AG04449 (cell line): ENCODE measurements at regions not wholly inside any gene's neighbourhood (a gene's known extent, or its start where the extent isn't known, plus 50 kb on each side); places are given as distances from the start of the nearest gene placed in this dataset.
A peak's percentile ranks its signal among the peaks of the same experiment; 100 is the strongest.

ENCODE experiments used
- CTCF ChIA-PET: fragments of 350-600 bp; formaldehyde crosslinking; extraction: SDS; loops from one replicate; lab custom pipeline; 2021; ENCODE audit warnings: antibody characterized with exemption; lab: Yijun Ruan, JAX
- POLR2A ChIA-PET: fragments of 400-600, 350-600 bp; formaldehyde crosslinking; extraction: SDS; loops from one replicate; lab custom pipeline; 2020; ENCODE audit warnings: antibody characterized with exemption, inconsistent platforms; lab: Yijun Ruan, JAX
- DNase-seq: peaks from one replicate; pipeline ENCODE4 v3.0.0-alpha.2; 2010; ENCODE audit warnings: low read depth, low spot score
- H3K4me3 ChIP-seq: 2 replicates; pipeline ENCODE4 v1.5.1; 2011; ENCODE audit warnings: low read depth, mild to moderate bottlenecking, control low read depth, low read length
- CTCF ChIP-seq: IDR thresholded peaks from one replicate; pipeline ENCODE4 v1.5.1; 2011; ENCODE audit warnings: mild to moderate bottlenecking, moderate library complexity, low read length, control low read depth, inconsistent platforms; ENCODE audit not compliant: insufficient read depth; ENCODE audit errors: missing control alignments

- H3K4me3 ChIP-seq = no peak overlapping the region
- CTCF ChIA-PET = no interaction called here
Measured at GRCh38 chr6:56771929-56772607, 129.4 kb upstream of the DST start.

DNA sequence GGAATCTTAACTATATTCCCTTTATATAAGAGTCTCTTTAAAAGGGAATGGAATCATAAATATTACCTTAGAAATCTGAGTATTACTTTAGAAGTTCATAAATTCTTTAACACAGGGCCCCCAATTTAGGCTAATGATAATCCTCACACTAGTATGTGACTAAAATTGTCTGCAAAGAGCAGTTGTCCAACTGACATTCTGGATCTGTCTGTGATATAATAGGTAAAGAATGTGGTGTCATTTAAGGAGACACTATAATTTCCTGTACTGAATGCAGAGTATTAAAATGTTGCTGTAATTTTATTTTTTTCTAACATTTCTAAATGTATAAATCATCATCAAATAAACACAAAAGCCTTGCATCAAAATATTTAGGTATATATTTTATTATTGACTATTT lies 128.5 kb upstream of the DST start:
- no peak overlapping the region for H3K4me3 ChIP-seq
- ChIA-PET POLR2A (no interaction called here), CTCF (interaction anchor here (1.5 kb wide), 1 partner anchor 14 kb away, joined by 3 read pairs; no protein-coding TSS in a partner anchor)
- TF ChIP-seq CTCF = no peak
- no peak for DNase-seq

More at GRCh38 chr6:56771929-56772607, 129.4 kb upstream of the DST start:
- POLR2A ChIA-PET = interaction anchor here (0.7 kb wide), 1 partner anchor 9 kb away, joined by 3 read pairs; no protein-coding TSS in a partner anchor
- TF ChIP-seq CTCF = no peak
- DNase-seq = no peak

DNA sequence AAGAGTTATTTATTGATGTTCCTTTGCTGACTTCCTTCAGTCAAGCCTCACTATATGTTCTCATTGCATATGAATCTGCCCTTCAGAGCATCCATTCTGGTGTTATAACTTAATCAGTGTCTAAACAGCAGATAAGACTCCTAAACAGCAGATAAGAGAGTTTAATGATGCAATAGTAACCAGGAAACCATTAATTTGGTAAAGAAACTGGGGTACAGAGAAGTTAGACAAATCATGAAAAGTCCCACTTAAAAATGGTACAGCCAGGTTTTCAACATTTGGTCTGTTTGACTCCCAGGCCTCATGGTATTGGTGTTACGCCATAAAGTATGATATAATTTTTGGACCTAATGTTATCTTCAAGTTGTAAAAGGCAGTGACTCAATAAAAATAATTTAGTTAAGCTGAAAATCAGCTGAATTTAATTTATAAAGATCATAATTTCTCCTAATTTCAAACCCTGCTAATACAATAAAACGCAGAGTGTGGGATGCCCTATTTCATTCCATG lies 127.4 kb upstream of the DST start:
- CTCF ChIA-PET = interaction anchor here (0.8 to 1.5 kb wide), 2 partner anchors 13 to 33 kb away, joined by 3 read pairs; no protein-coding TSS in a partner anchor
- no peak for DNase-seq
- no peak overlapping the region for H3K4me3 ChIP-seq
- POLR2A ChIA-PET = no interaction called here
- no peak for TF ChIP-seq CTCF

DNA sequence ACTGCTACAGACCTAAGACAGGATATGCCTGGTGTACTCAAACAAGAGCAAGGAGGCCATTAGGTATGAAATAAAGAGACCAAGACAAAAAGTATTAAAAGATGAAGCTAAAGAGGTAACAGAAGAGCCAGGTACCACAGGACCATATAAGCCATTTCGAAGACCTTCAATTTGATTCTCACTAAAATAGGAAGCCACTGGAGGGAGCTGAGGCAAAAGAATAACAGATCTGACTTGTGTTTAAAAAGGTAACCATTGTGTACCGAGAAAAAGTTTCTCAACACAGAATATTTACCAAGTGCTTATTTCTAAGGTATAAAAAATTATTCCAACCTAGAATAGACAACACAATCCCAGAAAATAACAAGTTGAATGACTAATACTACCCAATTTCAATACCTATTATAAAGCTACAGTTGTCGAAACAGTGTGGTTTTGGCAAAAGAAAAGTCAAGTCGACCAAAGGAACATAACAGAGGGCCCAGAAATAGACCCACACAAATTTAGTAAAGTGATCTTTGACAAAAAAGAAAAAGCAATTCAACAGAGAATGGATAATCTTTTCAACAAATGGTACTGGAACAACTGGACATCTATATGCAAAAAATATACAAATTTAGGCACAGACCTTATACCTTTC lies 125.3 kb upstream of the DST start:
- ChIA-PET CTCF (interaction anchor here (4.0 kb wide), 1 partner anchor 11 kb away, joined by 18 read pairs; no protein-coding TSS in a partner anchor), POLR2A (no interaction called here)
- no peak for TF ChIP-seq CTCF
- no peak overlapping the region for H3K4me3 ChIP-seq
- no peak for DNase-seq

- no peak overlapping the region for H3K4me3 ChIP-seq
- CTCF ChIA-PET = interaction anchor here (0.9 to 4.0 kb wide), 2 partner anchors 11 to 85 kb away, joined by 3 to 18 read pairs; no protein-coding TSS in a partner anchor
- no peak for TF ChIP-seq CTCF
- POLR2A ChIA-PET = no interaction called here
- DNase-seq = no peak
Measured at GRCh38 chr6:56767435-56767834, 124.7 kb upstream of the DST start.

DNA sequence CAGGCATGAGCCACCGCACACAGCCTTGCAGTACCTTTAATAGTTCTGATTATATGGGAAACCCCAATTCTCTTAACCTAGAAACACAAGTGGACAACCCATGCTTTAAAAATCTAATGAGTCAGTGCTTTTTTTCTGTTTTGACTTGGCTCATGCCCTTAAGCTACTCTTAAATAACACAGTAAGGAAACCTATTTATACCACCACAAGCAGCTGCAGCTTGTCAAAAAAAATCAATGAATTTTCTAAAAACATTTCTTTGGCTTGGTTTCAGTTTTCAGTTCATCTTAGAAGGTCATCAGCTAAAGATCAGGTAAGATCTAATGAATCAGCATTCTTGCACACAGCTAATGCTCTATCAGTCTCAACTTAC lies 124.1 kb upstream of the DST start:
- CTCF ChIA-PET = interaction anchor here (0.9 to 4.0 kb wide), 4 partner anchors 10 to 130 kb away, joined by 3 to 18 read pairs (median 4); no protein-coding TSS in a partner anchor
- TF ChIP-seq CTCF = no peak
- POLR2A ChIA-PET = interaction anchor here (0.6 kb wide), 1 partner anchor 21 kb away, joined by 3 read pairs; no protein-coding TSS in a partner anchor
- DNase-seq = peak; percentile 42
- H3K4me3 ChIP-seq = no peak overlapping the region
